Fibroblast of lung (primary cell): ENCODE measurements at regions not wholly inside any gene's neighbourhood (a gene's known extent, or its start where the extent isn't known, plus 50 kb on each side); places are given as distances from the start of the nearest gene placed in this dataset.

Experiments
- EZH2 ChIP-seq: IDR thresholded peaks from 2 replicates; pipeline ENCODE4 v1.5.1; 2012; ENCODE audit warnings: low read length, control low read depth, mild to moderate bottlenecking; ENCODE audit errors: missing control alignments
- TF ChIP-seq, protein P1 (sequence below), 2 donors: IDR thresholded peaks in 1 of 2; conservative IDR thresholded peaks in 1 of 2; 1 replicate in 1 of 2; 2 replicates in 1 of 2; pipeline ENCODE4 v1.5.1; 2011 to 2012; ENCODE audit warnings: low read length in 2 of 2, control low read depth in 1 of 2, inconsistent platforms in 1 of 2, low read depth in 1 of 2, mild to moderate bottlenecking in 1 of 2

DNA sequence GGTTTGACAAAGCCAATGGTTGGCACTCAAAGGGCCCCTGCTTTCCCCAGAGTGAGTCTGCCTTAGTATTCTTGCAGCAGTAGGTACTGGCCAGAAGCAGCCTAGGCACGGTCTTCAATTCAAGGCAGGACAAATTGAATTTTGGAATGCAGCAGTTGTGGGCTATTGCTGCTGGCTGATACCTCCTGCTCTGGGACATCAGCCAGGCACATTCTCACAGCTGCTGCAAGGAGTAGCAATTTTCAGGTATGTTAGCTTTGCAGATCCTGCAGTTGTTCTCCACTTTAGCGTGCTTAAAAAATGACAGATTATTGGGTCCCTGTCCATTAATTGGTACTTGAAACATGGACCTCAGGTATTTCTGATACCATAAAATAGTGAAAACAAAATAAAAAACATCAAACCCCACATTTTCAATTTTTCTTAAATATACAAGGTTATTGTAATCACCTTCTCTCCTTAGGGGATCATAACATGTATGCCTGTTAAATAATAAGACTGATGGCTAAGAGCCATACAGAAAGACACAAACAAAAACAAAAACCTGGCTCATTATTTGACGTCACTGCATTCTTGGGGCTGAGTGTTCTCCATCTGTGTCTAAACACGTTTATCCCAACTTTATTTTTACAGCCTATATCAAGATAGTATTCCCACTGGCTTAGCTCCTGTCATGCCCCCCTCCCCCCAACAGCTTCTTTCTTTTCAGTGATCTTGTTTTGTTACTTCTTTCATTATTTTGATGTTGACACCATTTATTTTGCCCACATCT is 85.1 kb upstream of the CARD18 start:
- TF ChIP-seq, protein P1, sequence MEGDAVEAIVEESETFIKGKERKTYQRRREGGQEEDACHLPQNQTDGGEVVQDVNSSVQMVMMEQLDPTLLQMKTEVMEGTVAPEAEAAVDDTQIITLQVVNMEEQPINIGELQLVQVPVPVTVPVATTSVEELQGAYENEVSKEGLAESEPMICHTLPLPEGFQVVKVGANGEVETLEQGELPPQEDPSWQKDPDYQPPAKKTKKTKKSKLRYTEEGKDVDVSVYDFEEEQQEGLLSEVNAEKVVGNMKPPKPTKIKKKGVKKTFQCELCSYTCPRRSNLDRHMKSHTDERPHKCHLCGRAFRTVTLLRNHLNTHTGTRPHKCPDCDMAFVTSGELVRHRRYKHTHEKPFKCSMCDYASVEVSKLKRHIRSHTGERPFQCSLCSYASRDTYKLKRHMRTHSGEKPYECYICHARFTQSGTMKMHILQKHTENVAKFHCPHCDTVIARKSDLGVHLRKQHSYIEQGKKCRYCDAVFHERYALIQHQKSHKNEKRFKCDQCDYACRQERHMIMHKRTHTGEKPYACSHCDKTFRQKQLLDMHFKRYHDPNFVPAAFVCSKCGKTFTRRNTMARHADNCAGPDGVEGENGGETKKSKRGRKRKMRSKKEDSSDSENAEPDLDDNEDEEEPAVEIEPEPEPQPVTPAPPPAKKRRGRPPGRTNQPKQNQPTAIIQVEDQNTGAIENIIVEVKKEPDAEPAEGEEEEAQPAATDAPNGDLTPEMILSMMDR (conservative IDR thresholded peaks at IDR 0.05 in 1 of 2, IDR thresholded peaks at IDR 0.05 in 1 of 2; ENCODE audit: low read depth in 1 of 2, low read length in 2 of 2), result no peak
- TF ChIP-seq EZH2, result no peak
